ENCODE measurements at regions not wholly inside any gene's neighbourhood (a gene's known extent, or its start where the extent isn't known, plus 50 kb on each side); places are given as distances from the start of the nearest gene placed in this dataset.

DNA sequence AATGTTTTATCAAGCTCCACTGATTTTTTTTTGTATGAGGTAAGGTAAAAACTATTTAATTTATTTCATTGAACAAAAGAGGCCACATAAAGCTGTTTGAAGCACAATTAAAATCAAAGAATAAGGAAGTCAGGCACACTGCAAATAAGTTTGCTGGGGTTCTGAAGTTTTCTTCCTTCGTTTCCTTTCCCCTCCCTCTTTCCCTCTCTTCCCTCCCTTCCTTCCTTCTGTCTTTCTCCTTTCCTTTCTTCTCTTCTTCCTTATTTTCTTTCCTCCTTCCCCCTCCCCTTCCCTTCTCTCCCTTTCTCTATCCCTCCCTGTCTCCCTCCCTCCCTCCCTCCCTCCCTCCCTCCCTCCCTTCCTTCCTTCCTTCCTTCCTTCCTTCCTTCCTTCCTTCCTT is 78.7 kb downstream of the ALX1 start:
- TF ChIP-seq, protein P1, sequence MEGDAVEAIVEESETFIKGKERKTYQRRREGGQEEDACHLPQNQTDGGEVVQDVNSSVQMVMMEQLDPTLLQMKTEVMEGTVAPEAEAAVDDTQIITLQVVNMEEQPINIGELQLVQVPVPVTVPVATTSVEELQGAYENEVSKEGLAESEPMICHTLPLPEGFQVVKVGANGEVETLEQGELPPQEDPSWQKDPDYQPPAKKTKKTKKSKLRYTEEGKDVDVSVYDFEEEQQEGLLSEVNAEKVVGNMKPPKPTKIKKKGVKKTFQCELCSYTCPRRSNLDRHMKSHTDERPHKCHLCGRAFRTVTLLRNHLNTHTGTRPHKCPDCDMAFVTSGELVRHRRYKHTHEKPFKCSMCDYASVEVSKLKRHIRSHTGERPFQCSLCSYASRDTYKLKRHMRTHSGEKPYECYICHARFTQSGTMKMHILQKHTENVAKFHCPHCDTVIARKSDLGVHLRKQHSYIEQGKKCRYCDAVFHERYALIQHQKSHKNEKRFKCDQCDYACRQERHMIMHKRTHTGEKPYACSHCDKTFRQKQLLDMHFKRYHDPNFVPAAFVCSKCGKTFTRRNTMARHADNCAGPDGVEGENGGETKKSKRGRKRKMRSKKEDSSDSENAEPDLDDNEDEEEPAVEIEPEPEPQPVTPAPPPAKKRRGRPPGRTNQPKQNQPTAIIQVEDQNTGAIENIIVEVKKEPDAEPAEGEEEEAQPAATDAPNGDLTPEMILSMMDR (IDR thresholded peaks at IDR 0.05; ENCODE audit: low read depth, low read length): no peak
- TF ChIP-seq EZH2phosphoT487 (IDR thresholded peaks at IDR 0.05; ENCODE audit: low read depth): no peak
